ENCODE measurements at regions not wholly inside any gene's neighbourhood (a gene's known extent, or its start where the extent isn't known, plus 50 kb on each side); places are given as distances from the start of the nearest gene placed in this dataset.

DNA sequence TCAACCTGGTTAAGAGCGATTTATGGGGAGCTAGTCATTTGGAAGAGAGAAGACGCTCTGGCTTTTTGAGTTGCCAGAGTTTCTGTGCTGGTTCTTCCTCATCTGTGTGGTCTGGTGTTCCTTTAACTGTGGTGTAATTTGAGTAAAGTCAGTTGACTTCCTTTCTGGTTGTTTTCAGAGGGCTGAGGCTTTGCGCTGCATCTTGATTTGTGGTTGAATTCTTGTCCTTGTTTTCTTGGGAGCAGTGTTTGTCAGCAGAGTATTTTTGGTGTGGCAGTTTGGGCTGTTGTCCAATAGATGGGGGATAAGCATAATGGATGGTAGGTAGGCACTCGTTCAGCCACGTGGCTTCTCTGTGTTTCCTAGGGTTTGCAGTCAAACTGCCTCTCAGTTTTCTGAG, 2143.2 kb upstream of the TENM3 start:
- in situ Hi-C loops (cut with HindIII; ENCODE audit: low sequenced_read_pairs) = no loop called here
- TF ChIP-seq, protein P1, sequence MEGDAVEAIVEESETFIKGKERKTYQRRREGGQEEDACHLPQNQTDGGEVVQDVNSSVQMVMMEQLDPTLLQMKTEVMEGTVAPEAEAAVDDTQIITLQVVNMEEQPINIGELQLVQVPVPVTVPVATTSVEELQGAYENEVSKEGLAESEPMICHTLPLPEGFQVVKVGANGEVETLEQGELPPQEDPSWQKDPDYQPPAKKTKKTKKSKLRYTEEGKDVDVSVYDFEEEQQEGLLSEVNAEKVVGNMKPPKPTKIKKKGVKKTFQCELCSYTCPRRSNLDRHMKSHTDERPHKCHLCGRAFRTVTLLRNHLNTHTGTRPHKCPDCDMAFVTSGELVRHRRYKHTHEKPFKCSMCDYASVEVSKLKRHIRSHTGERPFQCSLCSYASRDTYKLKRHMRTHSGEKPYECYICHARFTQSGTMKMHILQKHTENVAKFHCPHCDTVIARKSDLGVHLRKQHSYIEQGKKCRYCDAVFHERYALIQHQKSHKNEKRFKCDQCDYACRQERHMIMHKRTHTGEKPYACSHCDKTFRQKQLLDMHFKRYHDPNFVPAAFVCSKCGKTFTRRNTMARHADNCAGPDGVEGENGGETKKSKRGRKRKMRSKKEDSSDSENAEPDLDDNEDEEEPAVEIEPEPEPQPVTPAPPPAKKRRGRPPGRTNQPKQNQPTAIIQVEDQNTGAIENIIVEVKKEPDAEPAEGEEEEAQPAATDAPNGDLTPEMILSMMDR (IDR thresholded peaks at IDR 0.05; ENCODE audit: low read depth, low read length) = no peak
- no peak overlapping the region for H3K4me3 ChIP-seq (ENCODE audit: low read depth, low read length)
- no peak for DNase-seq (ENCODE audit: low read depth, low spot score)

DNA sequence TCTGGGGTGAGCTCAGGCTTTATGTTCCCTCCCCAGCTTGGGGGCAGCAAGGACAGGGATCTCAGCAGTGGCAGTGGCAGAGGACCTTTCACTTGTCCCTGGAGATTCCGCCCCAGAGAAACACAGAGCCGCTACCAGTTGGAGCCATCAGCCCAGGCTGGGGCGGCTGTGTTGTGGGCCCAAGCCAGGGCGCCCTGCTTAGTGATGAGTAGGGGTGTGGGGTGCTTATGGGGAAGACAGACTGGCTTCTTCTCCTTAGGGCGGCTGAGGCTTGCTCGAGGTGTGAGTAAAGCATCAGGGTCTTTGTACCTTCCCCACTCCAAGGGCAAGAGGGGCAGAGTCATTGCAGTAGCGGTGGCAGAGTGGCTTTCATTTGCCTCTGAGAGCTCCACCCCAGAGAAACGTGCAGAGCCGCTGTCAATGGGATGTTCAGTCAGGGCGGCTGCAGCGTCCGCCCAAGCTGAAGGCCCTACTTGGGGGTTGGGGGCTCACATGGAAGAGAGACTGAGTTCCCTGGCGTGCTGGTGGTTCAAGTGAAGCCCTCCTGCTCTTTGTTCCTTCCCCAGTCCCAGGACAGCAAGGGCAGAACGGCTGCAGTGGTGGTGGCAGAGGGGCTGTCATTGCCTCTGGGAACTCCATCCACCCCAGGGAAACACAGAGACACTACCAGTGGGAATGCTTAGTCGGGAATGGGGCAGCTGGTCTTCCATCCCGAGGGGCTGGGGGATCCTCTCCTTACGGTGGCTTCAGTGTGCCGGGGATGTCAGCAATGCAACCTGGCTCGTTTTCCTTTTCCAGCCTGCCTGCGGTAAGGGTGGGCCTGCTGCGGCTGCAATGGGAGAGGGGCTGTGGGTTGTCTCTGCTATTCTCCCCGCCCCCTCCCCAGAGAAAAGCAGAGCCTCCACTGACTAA, 2142.5 kb upstream of the TENM3 start:
- H3K4me3 ChIP-seq (ENCODE audit: low read depth, low read length) = no peak overlapping the region
- TF ChIP-seq, protein P1 (IDR thresholded peaks at IDR 0.05; ENCODE audit: low read depth, low read length) = no peak
- no peak for DNase-seq (ENCODE audit: low read depth, low spot score)
- in situ Hi-C loops (cut with HindIII; ENCODE audit: low sequenced_read_pairs) = no loop called here

DNA sequence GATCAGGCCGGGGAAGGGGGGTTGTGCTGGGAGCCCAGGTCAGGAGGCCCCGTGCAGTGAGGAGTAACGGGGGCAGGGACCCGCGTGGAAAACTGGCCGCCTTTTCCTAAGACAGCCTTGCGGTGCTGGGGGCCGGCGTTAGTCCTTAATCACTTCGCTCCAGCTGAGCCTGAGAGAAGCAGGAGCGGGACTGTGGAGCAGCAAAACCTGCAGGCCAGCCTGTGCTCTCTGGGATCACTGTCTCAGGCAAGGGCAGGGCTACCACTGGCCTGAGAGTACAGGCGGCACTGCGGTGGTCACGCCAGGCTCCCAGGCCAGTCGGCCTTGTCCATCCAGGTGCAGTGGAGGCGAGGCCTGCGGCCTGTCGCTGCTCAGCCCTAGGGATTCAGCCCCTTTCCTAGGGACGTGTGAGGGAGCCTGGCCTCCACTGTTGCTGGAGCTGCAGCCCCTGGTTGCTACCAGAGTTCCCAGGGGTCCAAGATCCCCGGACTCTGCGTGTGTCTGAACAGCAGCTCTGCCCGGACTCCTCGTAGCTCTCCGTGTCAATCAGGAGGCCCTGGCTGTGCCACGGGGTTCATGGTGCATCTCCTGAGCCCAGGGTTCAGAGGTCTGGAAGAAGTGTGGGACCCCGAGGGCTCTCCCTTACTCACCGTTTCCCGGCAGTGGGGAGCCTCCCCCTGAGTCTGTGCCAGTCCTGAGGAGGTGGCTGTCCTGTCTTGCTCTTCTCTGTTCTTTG, 2141.7 kb upstream of the TENM3 start:
- no peak overlapping the region for H3K4me3 ChIP-seq (ENCODE audit: low read depth, low read length)
- in situ Hi-C loops (cut with HindIII; ENCODE audit: low sequenced_read_pairs) = no loop called here
- TF ChIP-seq, protein P1 (IDR thresholded peaks at IDR 0.05; ENCODE audit: low read depth, low read length) = no peak
- no peak for DNase-seq (ENCODE audit: low read depth, low spot score)

DNA sequence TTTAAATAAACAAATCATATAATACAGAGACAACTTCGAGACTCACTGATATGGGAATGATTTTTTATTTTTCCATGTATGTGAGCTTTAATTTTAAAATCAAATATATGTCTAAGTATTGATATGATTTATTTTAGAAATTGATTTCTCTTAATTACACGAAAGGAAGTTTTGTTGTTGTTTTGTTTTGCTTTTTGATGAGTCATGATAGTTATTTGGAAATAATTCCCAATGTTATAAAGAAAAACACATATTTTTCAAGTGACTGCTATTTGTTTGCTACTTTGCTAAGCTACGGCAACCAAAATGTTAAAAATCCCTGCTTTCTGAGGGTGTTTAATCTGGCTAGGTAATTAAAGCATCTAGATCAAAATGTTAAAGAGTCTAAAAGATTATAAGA, 2139.4 kb upstream of the TENM3 start:
- in situ Hi-C loops (cut with HindIII; ENCODE audit: low sequenced_read_pairs) = no loop called here
- no peak for DNase-seq (ENCODE audit: low read depth, low spot score)
- TF ChIP-seq, protein P1 (IDR thresholded peaks at IDR 0.05; ENCODE audit: low read depth, low read length) = no peak
- H3K4me3 ChIP-seq (ENCODE audit: low read depth, low read length) = no peak overlapping the region

DNA sequence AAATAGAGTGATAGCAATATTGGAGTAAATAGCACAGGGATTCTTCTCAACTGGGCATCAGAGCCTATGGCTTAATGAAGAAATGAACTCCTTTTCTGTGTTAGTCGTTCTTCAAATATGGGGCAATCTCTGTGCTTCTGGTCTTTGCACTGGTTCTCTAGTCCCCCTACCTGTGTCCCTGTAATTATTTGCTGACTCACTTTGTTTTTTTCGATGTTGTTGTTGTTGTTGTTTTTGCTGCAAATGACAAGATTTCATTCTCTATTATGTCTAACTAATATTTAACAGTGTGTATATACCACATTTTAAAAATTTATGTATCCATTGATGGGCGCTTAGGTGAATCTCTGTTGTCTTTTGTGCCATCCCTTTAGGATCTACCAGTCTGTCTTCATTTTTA, 2137.8 kb upstream of the TENM3 start:
- DNase-seq (ENCODE audit: low read depth, low spot score) = no peak
- TF ChIP-seq, protein P1 (IDR thresholded peaks at IDR 0.05; ENCODE audit: low read depth, low read length) = no peak
- no peak overlapping the region for H3K4me3 ChIP-seq (ENCODE audit: low read depth, low read length)
- in situ Hi-C loops (cut with HindIII; ENCODE audit: low sequenced_read_pairs) = no loop called here

DNA sequence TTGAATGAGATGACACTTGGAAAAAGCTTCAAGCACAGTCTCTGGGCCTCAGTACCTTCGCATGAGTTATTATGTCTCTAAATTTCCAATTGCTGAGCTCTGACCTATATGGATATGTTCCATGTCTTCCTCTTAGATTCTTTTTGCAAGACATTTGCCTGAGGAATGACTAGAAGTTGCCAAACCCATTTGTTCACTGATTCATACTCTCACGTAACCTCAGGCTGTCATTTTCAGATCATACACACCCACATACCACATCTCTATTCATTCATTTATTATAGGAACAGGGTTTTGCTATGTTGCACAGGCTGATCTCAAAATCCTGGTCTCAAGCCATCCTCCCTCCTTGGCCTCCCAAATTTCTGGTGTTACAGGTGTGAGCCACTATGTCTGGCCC, 2137.1 kb upstream of the TENM3 start:
- in situ Hi-C loops (cut with HindIII; ENCODE audit: low sequenced_read_pairs) = no loop called here
- no peak overlapping the region for H3K4me3 ChIP-seq (ENCODE audit: low read depth, low read length)
- DNase-seq (ENCODE audit: low read depth, low spot score) = no peak
- TF ChIP-seq, protein P1 (IDR thresholded peaks at IDR 0.05; ENCODE audit: low read depth, low read length) = no peak

Data from astrocyte of the spinal cord (primary cell).